Keratinocyte (primary cell): ENCODE measurements at regions not wholly inside any gene's neighbourhood (a gene's known extent, or its start where the extent isn't known, plus 50 kb on each side); places are given as distances from the start of the nearest gene placed in this dataset.

ENCODE experiments used
- CTCF ChIP-seq, 3 experiments: IDR thresholded peaks in 1 of 3; conservative IDR thresholded peaks in 1 of 3; optimal IDR thresholded peaks in 1 of 3; 2 replicates in 2 of 3; 3 replicates in 1 of 3; pipeline versions ENCODE3 to v1.5.1; 2011; ENCODE audit warnings: low read length in 3 of 3, mild to moderate bottlenecking in 3 of 3, moderate library complexity in 2 of 3, control low read depth in 1 of 3, inconsistent platforms in 1 of 3; ENCODE audit not compliant: insufficient read depth in 2 of 3; ENCODE audit errors: extremely low read depth in 1 of 3
- EZH2 ChIP-seq: IDR thresholded peaks from one replicate; pipeline ENCODE4 v1.6.1; 2012; ENCODE audit warnings: inconsistent platforms, mild to moderate bottlenecking, low read length, moderate library complexity

- no peak for TF ChIP-seq CTCF (optimal IDR thresholded peaks at IDR 0.05 in 1 of 3, IDR thresholded peaks at IDR 0.05 in 1 of 3, conservative IDR thresholded peaks at IDR 0.05 in 1 of 3; ENCODE audit: extremely low read depth in 1 of 3, insufficient read depth in 2 of 3, low read length in 3 of 3)
- no peak for TF ChIP-seq EZH2
Measured at GRCh38 chr6:1235825-1236224, 76.1 kb upstream of the FOXQ1 start.
